MM.1S (cell line): ENCODE measurements at regions not wholly inside any gene's neighbourhood (a gene's known extent, or its start where the extent isn't known, plus 50 kb on each side); places are given as distances from the start of the nearest gene placed in this dataset.

Experiments used
- CTCF ChIP-seq: fragments of 300-600 bp; sonication (generic); IDR thresholded peaks from 2 replicates; pipeline ENCODE4 v1.5.1; 2016; ENCODE audit warnings: antibody characterized with exemption, low read length, mixed read lengths
- EZH2phosphoT487 ChIP-seq: fragments of 300-600 bp; sonication (generic); IDR thresholded peaks from 2 replicates; pipeline ENCODE4 v1.6.1; 2018; ENCODE audit warnings: antibody characterized with exemption, low read length

GRCh38 chr13:109381546-109382180, 404.7 kb downstream of the IRS2 start:
- TF ChIP-seq CTCF (no peak), EZH2phosphoT487 (no peak)
